Calu3 (cell line): ENCODE measurements at regions not wholly inside any gene's neighbourhood (a gene's known extent, or its start where the extent isn't known, plus 50 kb on each side); places are given as distances from the start of the nearest gene placed in this dataset.
"Not testable (repeated sequence)": the region's sequence is repeated elsewhere in the genome, so short reads cannot be mapped to it uniquely, and the experiment has no call there.

ENCODE experiments used
- BruUV-seq: library from RNA; stranded (reverse); fragments of 400-500 nt; replicated peaks from 2 replicates; lab custom pipeline; 2021; lab: Mats Ljungman, UMichigan
- CTCF ChIA-PET: fragments of 300-600 bp; sonication (Branson Sonifier 250); formaldehyde crosslinking; loops from one replicate; lab custom pipeline; 2022; ENCODE audit warnings: antibody characterized with exemption; lab: Charles Lee
- DNase-seq: peaks from one replicate; pipeline ENCODE4 v3.0.0; 2022
- H3K27ac Mint-ChIP-seq: one replicate; pipeline ENCODE4 v1.8.0; 2022; ENCODE audit warnings: mixed read lengths; ENCODE audit not compliant: unreplicated experiment
- H3K27me3 Mint-ChIP-seq: one replicate; pipeline ENCODE4 v1.8.0; 2022; ENCODE audit warnings: mixed read lengths; ENCODE audit not compliant: unreplicated experiment
- H3K36me3 Mint-ChIP-seq: one replicate; pipeline ENCODE4 v1.8.0; 2022; ENCODE audit warnings: mild to moderate bottlenecking, moderate library complexity, mixed read lengths; ENCODE audit not compliant: insufficient read depth, unreplicated experiment
- H3K4me1 Mint-ChIP-seq: one replicate; pipeline ENCODE4 v1.8.0; 2022; ENCODE audit warnings: mild to moderate bottlenecking, low read depth, mixed read lengths; ENCODE audit not compliant: unreplicated experiment
- H3K4me3 Mint-ChIP-seq: one replicate; pipeline ENCODE4 v1.8.0; 2022; ENCODE audit warnings: mild to moderate bottlenecking, low read depth, moderate library complexity, mixed read lengths; ENCODE audit not compliant: unreplicated experiment
- H3K9me3 Mint-ChIP-seq: one replicate; pipeline ENCODE4 v1.8.0; 2022; ENCODE audit warnings: low read depth, mixed read lengths; ENCODE audit not compliant: unreplicated experiment
- intact Hi-C: fragments of 100-400 bp; cut with micrococcal nuclease; formaldehyde crosslinking; loops from one replicate; pipeline ENCODE4 v1.10.0; 2022; ENCODE audit not compliant: unreplicated experiment
- TF ChIP-seq, protein P1 (sequence below): fragments of 200-600 bp; IDR thresholded peaks from one replicate; pipeline ENCODE4 v1.8.0; 2022; ENCODE audit warnings: antibody characterized with exemption; ENCODE audit not compliant: unreplicated experiment

DNA sequence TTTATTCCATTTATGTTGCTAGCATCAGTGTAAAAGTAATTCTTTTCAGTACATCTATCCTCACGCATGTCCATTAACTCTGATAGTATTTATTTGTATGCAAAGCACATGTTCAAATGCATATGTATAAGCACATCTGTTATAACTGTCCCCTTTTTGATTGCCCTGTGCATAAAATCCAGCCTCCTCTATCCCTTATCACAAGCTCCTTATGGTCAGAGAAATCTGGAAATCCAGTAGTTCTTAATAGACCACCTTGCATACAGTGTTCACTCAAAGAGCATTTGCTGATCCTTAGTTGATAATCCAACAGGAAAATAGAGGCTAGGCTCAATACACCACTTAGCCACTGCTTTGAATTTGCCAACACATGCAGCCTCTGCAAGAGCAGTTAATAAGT is 443.5 kb downstream of the AASDHPPT start:
- CTCF ChIA-PET = no interaction called here
- Mint-ChIP-seq H3K9me3 (peaks cover 3% of the 10 kb centered on the region), H3K4me3 (no peak overlapping the region), H3K4me1 (no peaks in the 10 kb centered on the region), H3K36me3 (no peaks in the 10 kb centered on the region), H3K27me3 (no peaks in the 10 kb centered on the region), H3K27ac (no peak overlapping the region)
- BruUV-seq = no TSS peak
- TF ChIP-seq, protein P1, sequence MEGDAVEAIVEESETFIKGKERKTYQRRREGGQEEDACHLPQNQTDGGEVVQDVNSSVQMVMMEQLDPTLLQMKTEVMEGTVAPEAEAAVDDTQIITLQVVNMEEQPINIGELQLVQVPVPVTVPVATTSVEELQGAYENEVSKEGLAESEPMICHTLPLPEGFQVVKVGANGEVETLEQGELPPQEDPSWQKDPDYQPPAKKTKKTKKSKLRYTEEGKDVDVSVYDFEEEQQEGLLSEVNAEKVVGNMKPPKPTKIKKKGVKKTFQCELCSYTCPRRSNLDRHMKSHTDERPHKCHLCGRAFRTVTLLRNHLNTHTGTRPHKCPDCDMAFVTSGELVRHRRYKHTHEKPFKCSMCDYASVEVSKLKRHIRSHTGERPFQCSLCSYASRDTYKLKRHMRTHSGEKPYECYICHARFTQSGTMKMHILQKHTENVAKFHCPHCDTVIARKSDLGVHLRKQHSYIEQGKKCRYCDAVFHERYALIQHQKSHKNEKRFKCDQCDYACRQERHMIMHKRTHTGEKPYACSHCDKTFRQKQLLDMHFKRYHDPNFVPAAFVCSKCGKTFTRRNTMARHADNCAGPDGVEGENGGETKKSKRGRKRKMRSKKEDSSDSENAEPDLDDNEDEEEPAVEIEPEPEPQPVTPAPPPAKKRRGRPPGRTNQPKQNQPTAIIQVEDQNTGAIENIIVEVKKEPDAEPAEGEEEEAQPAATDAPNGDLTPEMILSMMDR = no peak
- intact Hi-C loops = loop anchor here (1.0 kb wide), 1 partner anchor 22 kb away; no protein-coding TSS in a partner anchor
- DNase-seq = no peak

DNA sequence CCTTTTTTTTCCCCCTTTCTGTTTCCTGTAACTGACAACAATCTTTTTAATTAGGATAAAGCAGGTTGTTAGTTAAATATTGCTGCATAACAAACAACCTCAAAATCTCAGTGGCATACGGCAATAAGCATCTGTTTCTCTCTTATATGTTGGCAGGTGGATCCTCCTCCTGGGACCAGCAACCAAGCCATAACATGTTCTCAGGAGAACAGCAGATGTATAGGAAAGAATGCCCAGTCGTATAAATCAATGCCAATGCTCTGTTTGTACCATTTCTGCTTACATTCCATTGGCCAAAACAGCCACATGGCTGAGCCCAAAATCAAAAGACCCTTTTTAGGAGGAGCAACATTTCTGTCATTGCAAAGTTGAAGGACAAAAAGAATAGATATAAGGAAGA is 445.7 kb downstream of the AASDHPPT start:
- Mint-ChIP-seq H3K27me3 (no peaks in the 10 kb centered on the region), H3K4me3 (no peak overlapping the region), H3K36me3 (no peaks in the 10 kb centered on the region), H3K4me1 (no peaks in the 10 kb centered on the region), H3K27ac (no peak overlapping the region), H3K9me3 (peaks cover 7% of the 10 kb centered on the region)
- DNase-seq = no peak
- TF ChIP-seq, protein P1 = no peak
- CTCF ChIA-PET = no interaction called here
- no TSS peak for BruUV-seq
- intact Hi-C loops = no loop called here

DNA sequence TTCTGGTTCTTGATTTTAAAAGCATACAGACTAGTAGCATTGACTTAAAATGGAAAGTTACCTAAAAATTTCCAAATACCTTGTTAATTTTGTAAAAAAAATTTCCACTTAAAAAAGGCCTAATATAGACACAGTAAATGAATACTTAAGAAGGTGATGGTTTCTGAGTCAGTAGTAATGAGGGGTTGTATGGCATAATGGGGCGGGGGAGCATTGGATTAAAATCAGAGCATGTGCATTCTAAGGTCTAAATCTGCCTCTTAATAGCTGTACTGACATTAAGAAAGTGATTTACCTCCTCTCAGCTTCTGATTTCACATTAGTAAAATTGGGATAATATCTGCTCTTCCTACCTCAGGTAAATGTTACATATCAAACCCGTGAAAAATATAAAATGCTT is 446.5 kb downstream of the AASDHPPT start:
- Mint-ChIP-seq H3K4me1 (no peaks in the 10 kb centered on the region), H3K27me3 (no peaks in the 10 kb centered on the region), H3K27ac (no peak overlapping the region), H3K4me3 (no peak overlapping the region), H3K9me3 (peaks cover 7% of the 10 kb centered on the region), H3K36me3 (no peaks in the 10 kb centered on the region)
- no TSS peak for BruUV-seq
- intact Hi-C loops = no loop called here
- TF ChIP-seq, protein P1 = no peak
- DNase-seq = no peak
- CTCF ChIA-PET = no interaction called here

DNA sequence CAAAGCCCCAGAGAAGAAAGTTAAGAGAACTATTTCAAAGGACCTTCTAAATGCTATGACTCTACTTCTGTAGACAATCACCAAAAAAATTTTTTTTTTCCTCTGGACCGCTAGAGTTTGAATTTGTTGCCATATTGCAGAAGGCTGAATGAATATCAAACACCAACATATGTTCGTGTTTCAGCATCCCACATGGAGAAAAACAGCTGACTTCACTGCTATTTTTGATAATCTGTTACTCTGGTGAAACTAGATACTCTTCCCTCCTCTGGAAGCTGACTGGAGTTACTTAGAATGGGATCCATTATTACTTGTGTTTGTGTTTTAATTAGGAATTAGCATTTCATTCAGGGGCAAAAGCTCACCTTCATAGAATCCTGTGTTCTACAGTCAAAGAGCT is 447.0 kb downstream of the AASDHPPT start:
- H3K9me3 Mint-ChIP-seq = peaks cover 7% of the 10 kb centered on the region
- no peak for DNase-seq
- TF ChIP-seq, protein P1 = no peak
- CTCF ChIA-PET = no interaction called here
- no TSS peak for BruUV-seq
- intact Hi-C loops = no loop called here
- H3K27ac Mint-ChIP-seq = no peak overlapping the region
- H3K4me1 Mint-ChIP-seq = no peaks in the 10 kb centered on the region
- no peaks in the 10 kb centered on the region for H3K36me3 Mint-ChIP-seq
- no peaks in the 10 kb centered on the region for H3K27me3 Mint-ChIP-seq
- H3K4me3 Mint-ChIP-seq = no peak overlapping the region

DNA sequence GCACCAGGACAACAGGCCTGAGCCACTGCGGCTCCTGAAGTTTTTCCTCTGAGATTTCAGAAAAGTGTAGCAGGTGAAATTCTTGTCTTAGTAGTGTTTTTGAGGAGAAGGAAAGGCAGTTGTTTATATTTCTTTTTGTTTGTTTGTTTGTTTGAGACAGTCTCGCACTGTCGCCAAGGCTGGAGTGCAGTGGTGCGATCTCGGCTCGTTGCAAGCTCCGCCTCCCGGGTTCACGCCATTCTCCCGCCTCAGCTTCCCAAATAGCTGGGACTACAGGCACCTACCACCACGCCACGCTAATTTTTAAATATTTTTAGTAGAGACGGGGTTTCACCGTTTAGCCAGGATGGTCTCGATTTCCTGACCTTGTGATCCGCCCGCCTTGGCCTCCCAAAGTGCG is 454.2 kb downstream of the AASDHPPT start:
- H3K4me1 Mint-ChIP-seq, H3K36me3 Mint-ChIP-seq, CTCF ChIA-PET, DNase-seq, H3K9me3 Mint-ChIP-seq, intact Hi-C loops, BruUV-seq, H3K27ac Mint-ChIP-seq, H3K4me3 Mint-ChIP-seq, H3K27me3 Mint-ChIP-seq: not testable (repeated sequence)
